Islet precursor cell (in vitro differentiated cells): ENCODE measurements at regions not wholly inside any gene's neighbourhood (a gene's known extent, or its start where the extent isn't known, plus 50 kb on each side); places are given as distances from the start of the nearest gene placed in this dataset.

ENCODE experiments used
- DNase-seq: peaks from one replicate; pipeline ENCODE4 v3.0.0-alpha.2; 2018

GRCh38 chr13:60288569-60288968 is 108.5 kb upstream of the TDRD3 start:
- DNase-seq: no peak

GRCh38 chr13:60303166-60303565 is 93.9 kb upstream of the TDRD3 start:
- DNase-seq: no peak

GRCh38 chr13:60311527-60311926 is 85.5 kb upstream of the TDRD3 start:
- no peak for DNase-seq

GRCh38 chr13:60312851-60313505 is 84.0 kb upstream of the TDRD3 start:
- no peak for DNase-seq

GRCh38 chr13:60318186-60318585 is 78.8 kb upstream of the TDRD3 start:
- no peak for DNase-seq

- no peak for DNase-seq
Observed at GRCh38 chr13:60324131-60324530, 72.9 kb upstream of the TDRD3 start.

- DNase-seq: no peak
Observed at GRCh38 chr13:60326273-60326672, 70.7 kb upstream of the TDRD3 start.

GRCh38 chr13:60327511-60327910 is 69.5 kb upstream of the TDRD3 start:
- DNase-seq: no peak

GRCh38 chr13:60328073-60328472 is 68.9 kb upstream of the TDRD3 start:
- DNase-seq: no peak

GRCh38 chr13:60329221-60329923 is 67.6 kb upstream of the TDRD3 start:
- peak; percentile 81 for DNase-seq

GRCh38 chr13:60331249-60332012 is 65.6 kb upstream of the TDRD3 start:
- no peak for DNase-seq

- no peak for DNase-seq
Observed at GRCh38 chr13:60332682-60333081, 64.3 kb upstream of the TDRD3 start.

- no peak for DNase-seq
Observed at GRCh38 chr13:60334310-60334709, 62.7 kb upstream of the TDRD3 start.

GRCh38 chr13:60335531-60335930 is 61.5 kb upstream of the TDRD3 start:
- no peak for DNase-seq

- DNase-seq: no peak
Observed at GRCh38 chr13:60338754-60339153, 58.3 kb upstream of the TDRD3 start.

GRCh38 chr13:60343978-60344377 is 53.0 kb upstream of the TDRD3 start:
- DNase-seq: no peak

GRCh38 chr13:60347174-60347573 is 49.8 kb upstream of the TDRD3 start:
- no peak for DNase-seq
